ENCODE measurements at regions not wholly inside any gene's neighbourhood (a gene's known extent, or its start where the extent isn't known, plus 50 kb on each side); places are given as distances from the start of the nearest gene placed in this dataset.

- no peak for TF ChIP-seq EP300 (IDR thresholded peaks at IDR 0.05)
- no peak for TF ChIP-seq POLR2A (IDR thresholded peaks at IDR 0.05)
- no peak for TF ChIP-seq POLR2AphosphoS5 (IDR thresholded peaks at IDR 0.05)
- no peak for TF ChIP-seq CTCF (IDR thresholded peaks at IDR 0.05)
- H3K9me3 ChIP-seq, result peaks cover 0 to 4% (median 0%) of the 10 kb centered on the region in 3 donors
- no peaks in the 10 kb centered on the region for H3K36me3 ChIP-seq
- H3K27me3 ChIP-seq, result peaks cover 3% of the 10 kb centered on the region
- 70 to 74% methylated on average over 8 to 9 of the region's 10 CpGs for WGBS, 2 donors (ENCODE audit: low coverage in 1 of 2)
- no peak for ATAC-seq
- H3K4me3 ChIP-seq, result no peak overlapping the region
- no peaks in the 10 kb centered on the region for H3K4me1 ChIP-seq
- H3K27ac ChIP-seq, result no peak overlapping the region
These were observed 136.5 kb upstream of the GGTLC1 start for GRCh38 chr20:24124951-24125650.

- Histone ChIP-seq H3K27ac (no peak overlapping the region), H3K9me3 (peaks cover 0 to 4% (median 0%) of the 10 kb centered on the region in 3 donors), H3K27me3 (peaks cover 6% of the 10 kb centered on the region), H3K4me3 (no peak overlapping the region), H3K36me3 (no peaks in the 10 kb centered on the region), H3K4me1 (peaks cover 0 to 2% (median 1%) of the 10 kb centered on the region in 3 donors)
- WGBS, 2 donors (ENCODE audit: low coverage in 1 of 2), result 63 to 88% methylated on average over 2 to 4 of the region's 4 CpGs
- no peak for ATAC-seq
- TF ChIP-seq POLR2A (IDR thresholded peaks at IDR 0.05) (no peak), EP300 (IDR thresholded peaks at IDR 0.05) (no peak), CTCF (IDR thresholded peaks at IDR 0.05) (no peak), POLR2AphosphoS5 (IDR thresholded peaks at IDR 0.05) (no peak)
These were observed 135.4 kb upstream of the GGTLC1 start for GRCh38 chr20:24124003-24124402.

GRCh38 chr20:24118441-24119175 is 130.0 kb upstream of the GGTLC1 start:
- peaks cover 0 to 17% (median 13%) of the 10 kb centered on the region in 3 donors for H3K4me1 ChIP-seq
- H3K36me3 ChIP-seq, result no peaks in the 10 kb centered on the region
- ATAC-seq, result peak; percentile 43
- peaks cover 9% of the 10 kb centered on the region for H3K27me3 ChIP-seq
- 19 to 49% methylated on average over 5 to 8 of the region's 16 CpGs for WGBS, 2 donors (ENCODE audit: low coverage in 1 of 2)
- TF ChIP-seq POLR2AphosphoS5 (IDR thresholded peaks at IDR 0.05), result peak; percentile 49
- no peak for TF ChIP-seq CTCF (IDR thresholded peaks at IDR 0.05)
- no peaks in the 10 kb centered on the region for H3K9me3 ChIP-seq
- no peak overlapping the region for H3K27ac ChIP-seq
- no peak overlapping the region for H3K4me3 ChIP-seq

GRCh38 chr20:24118034-24118433 is 129.5 kb upstream of the GGTLC1 start:
- Histone ChIP-seq H3K9me3 (no peaks in the 10 kb centered on the region), H3K4me1 (peaks cover 0 to 17% (median 13%) of the 10 kb centered on the region in 3 donors), H3K36me3 (no peaks in the 10 kb centered on the region), H3K27me3 (peaks cover 8% of the 10 kb centered on the region), H3K4me3 (no peak overlapping the region), H3K27ac (no peak overlapping the region)
- TF ChIP-seq CTCF (IDR thresholded peaks at IDR 0.05) (no peak), POLR2AphosphoS5 (IDR thresholded peaks at IDR 0.05) (no peak)
- WGBS, 2 donors (ENCODE audit: low coverage in 1 of 2), result 16 to 20% methylated on average over 5 of the region's 5 CpGs
- no peak for ATAC-seq

GRCh38 chr20:24117383-24117782 is 128.8 kb upstream of the GGTLC1 start:
- no peak for TF ChIP-seq CTCF (IDR thresholded peaks at IDR 0.05)
- no peak for TF ChIP-seq POLR2A (IDR thresholded peaks at IDR 0.05)
- no peak for TF ChIP-seq EP300 (IDR thresholded peaks at IDR 0.05)
- no peak for TF ChIP-seq POLR2AphosphoS5 (IDR thresholded peaks at IDR 0.05)

More at GRCh38 chr20:24117383-24117782, 128.8 kb upstream of the GGTLC1 start:
- 63 to 90% methylated on average over 3 of the region's 3 CpGs for WGBS, 2 donors (ENCODE audit: low coverage in 1 of 2)
- ATAC-seq, result no peak
- Histone ChIP-seq H3K27me3 (peaks cover 8% of the 10 kb centered on the region), H3K4me1 (peaks cover 0 to 17% (median 13%) of the 10 kb centered on the region in 3 donors), H3K36me3 (no peaks in the 10 kb centered on the region), H3K27ac (no peak overlapping the region), H3K4me3 (no peak overlapping the region), H3K9me3 (no peaks in the 10 kb centered on the region)

Data from gastroesophageal sphincter (tissue), 4 donors.